ENCODE measurements at regions not wholly inside any gene's neighbourhood (a gene's known extent, or its start where the extent isn't known, plus 50 kb on each side); places are given as distances from the start of the nearest gene placed in this dataset.

- no peak for DNase-seq (ENCODE audit: low spot score)
Observed at GRCh38 chr21:18460979-18461378, 57.4 kb upstream of the TMPRSS15 start.

DNA sequence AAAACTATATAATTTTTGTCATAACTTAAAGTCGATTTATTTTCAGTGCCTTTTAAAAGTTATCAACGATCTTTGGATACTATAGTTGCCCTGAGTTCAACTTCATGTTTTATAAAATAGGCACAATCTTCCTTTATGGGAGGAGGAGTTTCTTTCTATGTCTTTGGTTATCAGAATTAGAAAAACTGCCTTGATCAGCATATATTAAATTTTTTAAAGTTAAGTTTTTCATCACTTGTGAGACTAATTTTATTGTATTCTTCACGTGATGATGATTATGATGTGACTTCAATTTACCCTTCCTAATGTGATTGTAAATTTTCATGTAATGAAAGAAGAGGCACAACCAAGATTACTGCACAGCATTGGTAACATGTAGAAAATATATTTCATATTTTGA lies 58.2 kb upstream of the TMPRSS15 start:
- no peak for DNase-seq (ENCODE audit: low spot score)

GRCh38 chr21:18467715-18468114 lies 64.1 kb upstream of the TMPRSS15 start:
- DNase-seq (ENCODE audit: low spot score) = no peak

GRCh38 chr21:18468790-18469189 lies 65.2 kb upstream of the TMPRSS15 start:
- no peak for DNase-seq (ENCODE audit: low spot score)

DNA sequence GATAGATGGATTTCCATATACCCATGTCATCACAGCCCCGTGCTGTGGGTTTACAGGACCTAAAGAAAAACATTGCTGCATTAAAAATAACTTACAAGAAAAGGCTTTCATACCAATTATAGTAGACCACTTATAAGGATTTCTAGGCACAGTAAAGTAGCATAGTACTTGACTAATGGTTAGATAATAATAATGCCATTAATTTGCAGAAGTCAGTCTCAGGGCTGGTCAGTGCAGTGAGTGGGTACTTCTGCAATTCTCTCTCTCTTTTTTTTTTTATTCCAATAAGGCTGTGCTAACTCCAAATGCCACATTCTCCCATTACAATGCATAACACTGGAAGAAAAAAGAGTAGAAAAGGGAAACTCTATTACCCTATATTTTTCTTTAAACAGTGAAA lies 73.1 kb upstream of the TMPRSS15 start:
- no peak for DNase-seq (ENCODE audit: low spot score)

DNA sequence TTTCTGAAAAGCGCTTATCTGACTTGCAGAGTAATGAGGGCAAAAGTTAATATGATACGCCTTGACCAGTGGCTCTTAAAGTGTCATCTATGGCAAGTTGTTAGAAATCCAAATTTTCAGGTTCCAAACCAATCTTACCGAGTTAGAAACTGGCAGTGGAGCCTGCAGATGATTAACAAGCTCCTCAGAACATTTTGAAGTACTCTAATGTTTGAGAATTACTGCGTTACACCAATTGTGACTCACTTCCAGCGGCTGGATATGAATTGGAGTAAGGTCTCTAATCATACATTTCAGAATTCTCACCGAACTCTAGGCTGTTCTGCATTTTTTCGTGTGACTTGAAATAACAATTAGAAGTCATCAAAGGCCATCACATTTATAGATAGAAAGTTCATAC lies 73.5 kb upstream of the TMPRSS15 start:
- DNase-seq (ENCODE audit: low spot score) = no peak

DNA sequence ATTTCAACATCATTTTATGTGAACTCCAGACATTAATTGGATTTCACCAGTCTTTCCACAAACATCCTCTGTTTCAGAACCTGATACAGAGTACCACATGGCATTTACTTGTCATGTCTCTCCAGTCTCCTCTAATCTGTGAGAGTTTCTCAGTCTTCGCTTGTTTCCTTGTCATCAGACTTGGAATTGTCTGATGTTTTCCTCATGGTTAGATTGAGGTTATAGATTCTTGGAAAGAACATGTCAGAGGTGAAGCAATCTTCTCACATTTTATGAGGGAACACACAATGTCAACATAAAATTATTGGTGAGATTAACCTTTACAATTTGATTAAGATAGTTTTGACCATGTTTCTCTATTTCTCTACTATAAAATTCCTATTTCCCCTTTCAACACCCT lies 74.9 kb upstream of the TMPRSS15 start:
- no peak for DNase-seq (ENCODE audit: low spot score)

DNA sequence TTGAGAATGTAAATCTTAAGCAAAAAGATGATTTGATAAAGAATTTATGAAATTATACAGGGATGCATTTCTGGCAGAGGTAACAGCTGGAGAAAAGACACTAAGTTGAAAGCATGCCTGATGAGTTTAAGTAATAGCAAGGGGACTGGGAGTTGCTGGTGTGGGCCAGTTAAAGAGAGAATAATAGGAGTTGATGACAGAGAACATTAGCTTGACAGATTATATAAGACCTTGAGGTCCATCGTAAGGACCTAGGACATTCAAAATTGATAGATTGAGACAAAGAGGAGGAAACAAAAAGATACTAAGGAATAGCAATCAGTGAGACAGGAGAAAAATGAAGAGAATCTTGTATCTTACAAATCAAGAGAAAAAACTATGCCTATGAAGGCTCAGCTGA lies 84.7 kb upstream of the TMPRSS15 start:
- DNase-seq (ENCODE audit: low spot score) = no peak

- DNase-seq (ENCODE audit: low spot score) = no peak
Observed at GRCh38 chr21:18493422-18493821, 89.8 kb upstream of the TMPRSS15 start.

DNA sequence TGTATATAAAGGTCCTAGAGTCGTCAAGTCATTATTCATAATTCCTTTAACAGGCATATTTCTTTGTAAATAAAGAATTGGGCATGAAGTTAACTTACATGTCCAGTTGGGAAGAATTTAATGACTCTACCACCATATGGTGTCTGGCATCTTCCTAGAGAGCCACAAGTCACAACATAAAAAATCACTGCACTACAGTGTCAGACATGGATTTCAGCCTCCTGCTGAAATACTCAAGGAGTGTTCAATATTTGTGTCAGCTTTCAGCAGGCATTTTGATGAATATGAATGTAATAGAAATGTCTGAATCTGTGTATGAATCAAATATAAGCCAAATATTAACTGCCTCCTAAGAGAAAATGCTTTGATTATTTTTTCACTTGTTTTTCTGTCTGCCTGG lies 91.9 kb upstream of the TMPRSS15 start:
- DNase-seq (ENCODE audit: low spot score) = no peak

- no peak for DNase-seq (ENCODE audit: low spot score)
Observed at GRCh38 chr21:18498431-18498830, 94.8 kb upstream of the TMPRSS15 start.

GRCh38 chr21:18499761-18500376 lies 96.3 kb upstream of the TMPRSS15 start:
- peak; percentile 0 for DNase-seq (ENCODE audit: low spot score)

GRCh38 chr21:18518054-18518481 lies 114.5 kb upstream of the TMPRSS15 start:
- no peak for DNase-seq (ENCODE audit: low spot score)

- DNase-seq (ENCODE audit: low spot score) = no peak
Observed at GRCh38 chr21:18521204-18521603, 117.6 kb upstream of the TMPRSS15 start.

DNA sequence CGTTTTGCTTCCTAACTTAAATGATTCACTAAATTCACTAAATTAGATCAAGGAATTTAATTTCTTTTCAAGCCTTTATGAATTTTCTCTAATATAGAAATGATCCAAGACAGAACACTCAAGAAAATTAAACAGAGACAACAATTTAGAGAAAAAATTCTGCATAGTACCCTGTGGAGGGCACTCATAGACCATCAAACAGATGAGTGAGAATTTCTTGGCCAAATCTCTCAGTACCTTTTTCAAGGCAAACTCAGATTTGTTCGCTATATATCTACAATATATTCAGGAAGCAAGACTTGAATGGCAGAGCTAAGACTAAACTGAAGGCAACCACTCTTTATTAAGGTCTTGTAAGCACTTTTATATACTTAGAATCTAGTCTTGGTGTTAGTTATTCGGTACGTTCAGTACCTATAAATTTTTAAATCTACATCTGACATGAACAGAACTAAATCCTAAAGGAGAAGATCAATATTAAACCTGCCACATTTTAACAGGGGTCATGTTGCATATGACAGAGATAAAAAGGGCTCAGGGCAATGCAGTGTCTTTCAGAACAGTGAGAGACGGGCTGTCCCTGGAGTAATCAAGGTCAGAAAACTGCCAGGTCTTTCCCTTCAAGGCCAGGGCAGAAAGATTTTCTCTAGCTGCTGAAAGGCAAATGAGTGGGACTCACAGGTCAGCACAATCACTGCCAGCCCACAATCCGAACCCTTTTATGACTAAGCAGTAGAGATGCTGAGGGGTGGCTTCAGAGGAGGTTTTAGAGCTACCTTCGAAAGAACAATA lies 118.8 kb upstream of the TMPRSS15 start:
- DNase-seq (ENCODE audit: low spot score) = no peak

DNA sequence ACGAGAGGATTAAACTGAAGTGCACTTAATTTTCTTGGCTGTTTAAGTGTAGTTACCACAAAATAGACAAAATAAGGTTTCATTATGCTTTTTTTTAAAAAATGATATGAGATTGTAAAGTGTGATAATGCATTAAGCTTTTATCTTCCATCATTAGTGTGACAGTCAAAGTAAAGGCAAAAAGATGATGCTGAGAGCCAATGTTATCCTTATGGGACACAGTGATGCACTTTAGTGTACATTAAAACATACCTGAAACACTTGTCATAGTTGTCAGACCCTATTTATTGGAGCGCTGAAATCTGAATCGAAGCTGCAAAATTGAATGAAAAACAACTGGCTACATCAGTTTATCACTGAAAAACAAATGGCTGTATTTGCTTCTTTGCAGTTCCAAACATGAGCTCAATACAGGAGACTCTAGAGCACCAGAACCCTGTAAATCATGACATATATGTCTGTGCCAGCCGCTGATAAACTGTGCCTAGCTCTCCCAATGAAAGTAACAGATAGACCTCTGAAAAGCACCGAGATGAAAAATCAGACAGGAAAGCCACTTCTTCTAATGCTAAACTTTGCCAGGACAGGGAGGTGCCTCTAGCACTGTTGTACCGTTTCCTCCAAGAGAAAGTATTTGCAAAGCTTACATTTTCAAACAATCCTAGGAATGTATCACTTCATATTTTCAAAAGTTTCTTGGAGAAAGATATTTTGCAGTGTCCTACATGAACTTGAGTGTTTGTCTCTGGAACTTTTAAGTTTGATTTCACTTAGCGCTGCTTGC lies 120.7 kb upstream of the TMPRSS15 start:
- no peak for DNase-seq (ENCODE audit: low spot score)

DNA sequence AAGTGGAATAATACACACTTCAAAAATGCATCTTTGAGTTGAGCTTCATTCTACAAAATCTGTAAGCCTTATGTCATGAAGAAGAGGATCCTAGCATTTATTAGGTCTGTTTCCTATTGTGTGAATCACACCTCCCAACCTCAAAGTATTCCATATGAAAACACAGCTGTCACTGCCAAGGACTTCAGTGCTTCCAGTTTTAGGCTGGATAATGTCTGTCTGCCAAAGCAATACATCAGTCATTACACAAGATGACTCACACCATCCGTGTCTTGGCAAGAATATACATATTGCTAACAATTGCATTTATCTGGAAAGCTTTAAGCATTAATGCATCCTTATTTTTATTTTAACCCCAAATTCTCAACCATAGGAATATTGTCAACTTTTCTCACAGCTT lies 125.7 kb upstream of the TMPRSS15 start:
- DNase-seq (ENCODE audit: low spot score) = no peak

DNA sequence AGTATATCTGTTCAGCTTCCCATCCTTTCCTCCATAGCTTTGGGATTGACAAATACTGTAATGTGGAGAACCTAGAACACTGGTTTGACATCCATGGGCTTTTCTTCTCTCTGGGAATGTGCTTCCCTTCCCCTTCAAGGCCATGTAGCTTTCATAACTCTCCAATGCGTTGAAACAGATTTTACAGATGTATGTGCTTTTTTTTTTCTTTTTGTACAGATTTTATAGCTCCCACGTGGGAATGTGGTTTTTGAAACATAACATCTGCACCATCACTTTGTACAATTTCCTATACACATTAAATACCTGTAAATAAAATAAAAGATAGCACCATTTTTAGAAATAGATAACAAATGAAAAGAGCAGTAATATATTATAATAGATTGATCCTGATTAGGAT lies 138.5 kb upstream of the TMPRSS15 start:
- no peak for DNase-seq (ENCODE audit: low spot score)

DNA sequence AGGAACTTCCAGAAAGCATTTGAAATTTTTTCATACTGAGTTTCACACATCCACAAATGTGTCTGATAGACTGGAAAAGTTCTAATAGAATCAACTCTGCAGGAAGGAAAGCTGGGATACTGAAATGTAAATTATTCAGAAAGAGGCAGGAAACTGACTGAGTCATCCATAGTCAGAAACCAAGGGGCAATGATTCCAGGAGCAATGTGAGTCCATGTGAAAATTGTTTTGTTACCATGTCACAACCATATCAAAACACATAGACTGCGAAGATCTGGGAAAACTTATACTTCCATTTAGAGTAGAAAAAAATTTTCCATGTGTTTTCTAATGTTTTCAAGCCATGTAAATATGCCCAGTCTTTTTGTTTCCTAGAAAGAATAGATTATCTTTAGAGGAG lies 142.3 kb upstream of the TMPRSS15 start:
- no peak for DNase-seq (ENCODE audit: low spot score)

GRCh38 chr21:18547347-18547746 lies 143.8 kb upstream of the TMPRSS15 start:
- no peak for DNase-seq (ENCODE audit: low spot score)

DNA sequence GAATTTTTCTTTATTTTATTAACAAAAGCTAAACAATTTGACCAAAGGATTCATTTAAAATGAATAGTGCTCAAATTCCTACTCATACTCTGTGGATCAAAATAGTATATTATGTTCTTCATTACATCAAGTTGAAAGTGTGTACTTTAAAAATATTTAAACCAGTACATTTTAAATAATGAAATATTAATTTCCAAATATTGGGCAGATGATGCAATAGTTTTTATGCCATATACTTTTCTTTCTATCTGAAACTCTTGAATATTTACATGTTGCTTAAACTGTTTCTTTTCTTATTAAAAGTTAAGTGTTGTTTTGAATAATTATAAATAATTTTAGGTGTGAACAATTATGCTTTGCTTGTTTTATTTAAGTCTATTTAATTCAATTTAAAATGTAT lies 144.7 kb upstream of the TMPRSS15 start:
- no peak for DNase-seq (ENCODE audit: low spot score)

GRCh38 chr21:18549214-18549905 lies 145.8 kb upstream of the TMPRSS15 start:
- no peak for DNase-seq (ENCODE audit: low spot score)

DNA sequence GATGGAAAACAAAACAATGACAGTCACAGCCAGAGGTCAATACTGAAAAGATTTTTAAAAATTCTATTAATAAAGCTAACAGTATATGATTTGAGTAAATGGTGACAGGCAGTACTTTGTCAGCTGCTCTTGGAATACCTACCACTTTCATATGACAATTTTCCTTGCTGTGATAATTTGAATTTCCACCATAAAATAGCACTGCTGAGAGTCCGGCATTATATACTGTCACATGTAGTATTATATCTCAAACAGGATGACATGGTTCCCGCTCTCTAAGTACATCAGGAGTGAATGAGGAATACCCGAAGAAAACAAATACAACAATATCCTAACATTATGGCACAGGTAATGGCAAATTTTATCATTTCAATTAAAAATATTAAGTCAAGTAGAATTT lies 146.8 kb upstream of the TMPRSS15 start:
- DNase-seq (ENCODE audit: low spot score) = no peak

All from HuH-7 (cell line).